GM21528 (cell line): ENCODE measurements at regions not wholly inside any gene's neighbourhood (a gene's known extent, or its start where the extent isn't known, plus 50 kb on each side); places are given as distances from the start of the nearest gene placed in this dataset.

Source experiments
- ATAC-seq: cut with Tn5 transposase; IDR thresholded peaks from one replicate; pipeline ENCODE4 v1.9.1; 2021; ENCODE audit warnings: mild to moderate bottlenecking, moderate library complexity; ENCODE audit not compliant: unreplicated experiment, low FRiP score

- no peak for ATAC-seq
Observed at GRCh38 chr18:43702399-43702798, 425.1 kb upstream of the SYT4 start.

GRCh38 chr18:43703050-43703449 lies 425.8 kb upstream of the SYT4 start:
- no peak for ATAC-seq

DNA sequence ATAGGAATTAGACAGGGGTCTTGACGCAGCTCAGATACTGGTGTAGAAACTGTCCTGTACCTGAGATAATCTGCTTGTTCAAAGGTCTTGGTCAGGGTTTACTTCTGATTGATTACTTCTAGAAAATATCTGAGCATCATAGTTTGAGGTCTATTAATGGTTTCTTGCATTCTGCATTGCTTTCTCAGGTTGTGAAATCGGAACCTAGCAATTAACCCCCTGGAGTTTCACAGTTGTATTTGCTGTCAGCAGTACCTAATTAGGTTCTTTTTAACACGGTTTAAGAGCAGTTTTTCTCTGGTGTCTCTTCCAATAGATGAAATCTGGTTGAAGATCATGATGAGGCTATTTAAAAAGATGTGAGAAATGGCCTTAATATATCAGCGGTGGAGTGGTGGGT lies 428.6 kb upstream of the SYT4 start:
- no peak for ATAC-seq

GRCh38 chr18:43710135-43710534 lies 432.8 kb upstream of the SYT4 start:
- ATAC-seq, result no peak

DNA sequence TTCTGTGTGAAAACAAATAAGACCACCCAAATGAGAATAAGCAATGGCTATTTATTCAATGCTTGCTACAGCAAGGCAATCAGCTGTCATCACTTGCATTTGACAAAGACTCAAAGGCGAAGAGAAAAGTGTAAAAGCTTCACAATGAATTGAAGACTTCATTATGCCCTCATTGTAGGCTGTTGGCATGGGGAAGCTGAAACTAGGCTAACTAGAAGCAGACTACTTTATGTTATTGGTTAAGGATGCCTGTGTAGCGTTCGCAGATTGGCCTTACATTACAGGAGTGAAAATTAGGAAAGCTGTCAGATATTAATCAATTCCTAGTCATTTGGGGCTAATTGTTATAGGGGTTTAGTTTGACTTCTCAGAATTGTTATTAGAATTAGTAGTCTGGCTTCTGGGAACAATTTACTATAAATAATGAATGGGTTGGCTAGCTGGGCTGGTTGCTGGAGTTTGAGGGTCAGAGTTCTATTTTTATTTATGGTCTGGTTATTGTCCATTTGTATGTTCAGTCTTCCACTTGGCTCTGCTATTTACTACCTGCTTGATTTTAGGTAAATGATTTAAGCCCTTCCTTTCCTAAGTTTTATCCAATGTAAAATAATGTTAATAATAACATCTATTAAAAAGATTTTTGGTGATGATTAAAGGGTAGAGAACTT lies 437.2 kb upstream of the SYT4 start:
- ATAC-seq, result no peak

DNA sequence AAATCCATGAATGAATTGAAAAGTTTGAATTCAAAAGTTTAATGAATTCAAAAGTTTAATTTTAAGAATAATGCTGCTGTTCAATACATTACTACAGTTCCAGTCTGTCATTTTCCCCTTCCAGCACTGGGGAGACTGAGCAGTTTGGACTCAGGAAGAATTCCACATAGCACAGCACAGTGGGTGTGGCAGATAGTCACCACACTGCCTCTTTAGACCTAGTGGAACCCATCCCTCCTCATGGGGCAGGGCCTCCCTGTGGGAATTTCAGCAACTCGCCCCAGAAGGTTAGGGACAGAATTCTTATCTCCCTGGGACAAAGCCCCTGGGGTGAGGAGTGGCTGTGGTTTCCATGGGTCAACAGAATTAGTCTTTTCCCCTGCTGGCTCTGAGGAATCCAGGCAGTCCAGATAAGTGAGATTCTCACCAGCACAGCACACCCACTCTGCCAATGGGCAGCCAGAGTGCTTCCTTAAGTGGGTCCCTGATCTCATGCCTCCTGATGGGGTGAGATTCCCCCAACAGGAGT lies 442.0 kb upstream of the SYT4 start:
- no peak for ATAC-seq

DNA sequence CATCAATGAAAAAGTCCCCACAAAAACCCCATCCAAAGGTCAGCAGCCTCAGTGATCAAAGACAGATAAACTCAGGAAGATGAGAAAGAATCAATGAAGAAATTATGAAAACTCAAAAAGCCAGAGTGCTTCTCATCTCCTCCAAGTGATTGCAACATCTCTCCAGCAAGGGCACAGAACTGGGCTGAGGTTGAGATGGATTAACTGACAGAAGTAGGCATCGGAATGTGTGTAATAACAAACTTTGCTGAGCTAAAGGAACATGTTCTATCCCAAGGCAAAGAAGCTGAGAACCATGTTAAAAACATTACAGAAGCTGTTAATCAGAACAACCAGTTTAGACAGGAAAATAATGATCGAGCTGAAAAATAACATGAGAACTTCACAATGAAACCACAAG lies 442.8 kb upstream of the SYT4 start:
- ATAC-seq, result no peak

DNA sequence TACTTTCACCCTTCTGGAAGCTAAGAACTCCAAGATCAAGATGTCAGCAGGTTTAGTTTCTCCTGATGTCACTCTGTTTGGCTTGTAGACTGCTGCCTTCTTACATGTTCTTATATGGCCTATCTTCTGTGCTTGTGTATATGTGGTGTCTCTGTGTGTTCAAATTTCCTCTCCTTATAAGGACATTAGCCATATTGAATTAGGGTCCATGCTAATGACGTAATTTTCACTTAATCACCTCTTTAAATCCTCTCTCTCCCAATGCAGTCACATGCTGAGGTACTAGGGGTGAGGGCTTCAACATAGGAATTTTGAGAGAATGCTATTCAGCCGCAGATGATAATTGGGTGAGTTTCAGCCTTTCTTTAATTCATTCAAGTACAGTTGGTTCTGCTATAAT lies 458.3 kb upstream of the SYT4 start:
- ATAC-seq, result no peak

DNA sequence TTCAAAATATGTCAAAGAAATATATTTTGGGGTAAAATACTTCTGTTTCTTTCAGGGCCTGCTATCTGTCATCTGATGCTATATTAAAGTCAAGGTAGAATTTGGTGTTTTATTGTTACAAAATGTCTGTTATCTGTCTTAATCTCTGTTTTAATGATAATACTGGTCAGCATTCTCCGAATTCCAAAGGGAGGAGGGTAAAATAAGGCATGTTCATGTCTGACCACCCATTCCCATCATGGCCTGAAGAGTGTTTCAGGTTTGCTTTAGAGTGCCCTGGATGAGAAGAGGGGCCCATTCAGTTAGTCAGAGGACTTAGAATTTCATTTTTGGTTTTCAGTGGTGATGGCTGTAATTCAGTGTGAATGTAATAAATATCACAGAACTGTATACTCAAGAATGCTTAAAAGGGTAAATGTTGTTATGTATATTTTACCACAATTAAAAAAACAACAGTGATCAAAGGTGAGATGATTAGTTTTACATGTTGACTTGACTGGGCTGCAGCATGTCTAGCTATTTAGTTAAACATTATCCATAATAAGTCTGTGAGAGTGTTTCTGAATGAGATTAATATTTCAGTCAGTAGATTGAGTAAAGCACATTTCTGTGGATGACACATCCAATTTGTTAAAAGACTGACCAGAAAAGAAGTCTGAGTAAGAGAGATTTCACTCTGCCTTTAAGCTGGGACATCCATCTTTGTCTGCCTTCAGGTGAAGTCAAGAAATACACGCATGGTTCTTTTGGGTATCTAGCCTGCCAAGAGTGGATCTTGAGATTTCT lies 467.9 kb upstream of the SYT4 start:
- no peak for ATAC-seq

- ATAC-seq, result no peak
Observed at GRCh38 chr18:43751203-43751602, 473.9 kb upstream of the SYT4 start.

- no peak for ATAC-seq
Observed at GRCh38 chr18:43751835-43752234, 474.5 kb upstream of the SYT4 start.

- ATAC-seq, result no peak
Observed at GRCh38 chr18:43757273-43757672, 480.0 kb upstream of the SYT4 start.

GRCh38 chr18:43758734-43759133 lies 481.4 kb upstream of the SYT4 start:
- ATAC-seq, result no peak

- ATAC-seq, result no peak
Observed at GRCh38 chr18:43760010-43760409, 482.7 kb upstream of the SYT4 start.

GRCh38 chr18:43772907-43773306 lies 495.6 kb upstream of the SYT4 start:
- ATAC-seq, result no peak

DNA sequence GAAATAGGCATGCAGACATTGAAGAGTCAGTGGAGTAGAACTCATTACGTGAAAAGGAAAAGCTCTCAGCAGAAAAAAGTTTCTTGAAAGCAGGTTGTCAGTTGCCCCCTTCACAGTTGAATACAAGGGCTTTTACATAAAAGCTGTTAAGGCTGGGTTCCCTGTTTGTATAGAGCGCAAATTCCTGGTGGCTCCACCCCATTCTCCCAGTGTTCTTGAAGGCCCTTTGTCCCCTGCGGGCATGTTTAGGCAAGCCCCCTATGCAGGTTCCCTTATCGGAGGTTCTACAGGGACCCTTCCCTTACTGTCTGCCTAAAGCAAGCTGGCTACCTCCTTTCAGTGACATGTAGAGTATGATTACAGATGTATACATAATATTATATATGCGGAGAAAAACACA lies 497.2 kb upstream of the SYT4 start:
- no peak for ATAC-seq

DNA sequence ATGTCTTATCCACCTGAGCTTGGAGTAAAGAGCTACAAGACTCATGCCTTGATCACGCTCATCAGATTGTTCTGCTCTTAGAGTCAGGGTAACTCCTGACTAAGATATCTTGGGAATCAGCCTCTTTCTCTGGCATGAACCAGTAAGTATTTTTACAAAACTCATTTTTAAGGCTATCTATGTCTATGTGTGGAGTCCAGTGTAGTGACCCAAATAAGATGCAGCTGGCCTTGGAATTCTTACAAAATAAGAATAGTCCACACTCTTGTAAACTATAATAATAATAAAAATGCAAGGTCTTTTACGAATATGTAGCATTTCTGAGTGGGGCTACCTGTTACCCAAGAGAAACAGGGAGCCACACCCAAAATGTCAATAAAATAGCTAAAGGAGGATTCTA lies 498.3 kb upstream of the SYT4 start:
- ATAC-seq, result no peak

DNA sequence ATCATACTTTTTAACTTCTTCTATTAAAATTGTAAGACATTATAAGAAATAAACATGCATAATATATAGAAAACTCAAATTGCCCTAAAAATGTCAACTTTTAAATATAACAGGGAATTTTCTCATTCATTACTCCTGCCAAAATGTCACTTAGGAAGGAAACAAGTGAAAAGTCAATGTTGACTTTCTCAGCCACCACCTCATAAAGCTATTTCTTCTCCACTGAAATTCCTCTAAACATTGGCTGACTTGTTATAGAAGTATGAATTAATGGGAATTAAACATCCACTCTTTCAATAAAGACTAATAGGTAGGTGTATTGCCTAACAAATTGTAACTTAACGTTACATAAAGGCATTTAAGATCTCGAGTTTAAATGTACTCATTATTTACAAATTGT lies 499.7 kb upstream of the SYT4 start:
- no peak for ATAC-seq

DNA sequence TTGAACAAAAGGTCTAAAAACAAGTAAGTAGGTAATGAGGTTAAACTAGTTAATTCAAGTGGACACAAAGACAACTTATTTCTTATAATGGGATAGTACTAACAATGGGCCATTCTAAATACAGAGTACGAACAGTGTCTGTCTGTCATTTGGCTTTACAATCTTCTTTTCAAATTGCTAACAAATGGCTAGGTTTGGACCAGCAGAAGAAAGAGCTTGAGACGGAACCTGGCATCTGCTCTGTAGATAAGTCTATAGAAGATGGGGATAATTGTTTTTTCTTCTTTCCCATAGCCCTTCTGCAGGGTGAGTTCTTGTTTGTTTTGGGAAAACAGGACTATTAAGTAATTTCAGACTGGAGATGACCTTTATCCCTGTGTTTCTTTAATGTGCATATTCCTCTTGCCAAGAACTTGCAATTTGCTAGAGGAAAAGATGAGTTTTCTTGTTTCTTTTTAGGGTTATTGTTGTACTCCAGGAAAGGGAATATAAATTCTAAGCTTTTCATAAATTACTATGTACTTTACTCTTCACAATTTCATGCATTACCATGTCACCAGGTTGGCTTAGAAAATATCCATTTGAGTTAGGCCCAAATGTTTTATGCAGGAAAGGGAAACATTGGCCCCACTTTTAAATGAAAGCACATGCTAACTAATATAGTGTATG lies 500.5 kb upstream of the SYT4 start:
- no peak for ATAC-seq

- ATAC-seq, result no peak
Observed at GRCh38 chr18:43780782-43781340, 503.6 kb upstream of the SYT4 start.

GRCh38 chr18:43785158-43785557 lies 507.9 kb upstream of the SYT4 start:
- no peak for ATAC-seq
